RWPE1 (cell line): ENCODE measurements at regions not wholly inside any gene's neighbourhood (a gene's known extent, or its start where the extent isn't known, plus 50 kb on each side); places are given as distances from the start of the nearest gene placed in this dataset.

Experiments used
- CTCF ChIA-PET: fragments of 350-600 bp; sonication (Branson Sonifier 250); formaldehyde crosslinking; extraction: SDS; loops from one replicate; lab custom pipeline; 2021; lab: Yijun Ruan, JAX
- POLR2A ChIA-PET: fragments of 400-600 bp; formaldehyde crosslinking; extraction: SDS; loops from one replicate; lab custom pipeline; 2020; ENCODE audit warnings: antibody characterized with exemption; ENCODE audit not compliant: low non-redundant PET; lab: Yijun Ruan, JAX
- DNase-seq: peaks from one replicate; pipeline ENCODE4 v3.0.0; 2012; ENCODE audit warnings: low spot score
- H3K27ac ChIP-seq: fragments of 450-650 bp; 2 replicates; pipeline ENCODE4 v1.5.1; 2017
- TF ChIP-seq, protein P1 (sequence below): fragments of 450-650 bp; conservative IDR thresholded peaks from 2 replicates; pipeline ENCODE4 v1.5.1; 2017; ENCODE audit warnings: low read depth, mild to moderate bottlenecking

DNA sequence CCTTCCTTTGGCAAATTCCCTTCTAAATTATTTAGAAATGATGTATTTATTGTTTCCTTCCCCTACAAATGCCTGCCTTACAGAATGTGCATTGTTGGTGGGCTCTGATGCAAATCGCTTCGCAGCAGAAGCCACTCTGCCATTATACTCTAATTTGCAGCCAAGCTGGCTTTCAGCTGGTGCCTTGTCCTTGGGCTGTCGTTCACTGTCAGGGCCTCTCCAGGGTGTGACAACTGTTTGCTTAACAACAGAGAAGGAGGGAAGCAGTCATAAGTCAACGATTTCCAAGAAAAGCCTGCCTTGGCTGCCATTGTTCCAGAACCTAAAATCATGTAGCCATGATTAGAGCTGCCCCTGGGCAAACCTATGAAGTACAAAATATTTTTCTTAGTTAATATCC, 260.1 kb upstream of the RGMB start:
- TF ChIP-seq, protein P1, sequence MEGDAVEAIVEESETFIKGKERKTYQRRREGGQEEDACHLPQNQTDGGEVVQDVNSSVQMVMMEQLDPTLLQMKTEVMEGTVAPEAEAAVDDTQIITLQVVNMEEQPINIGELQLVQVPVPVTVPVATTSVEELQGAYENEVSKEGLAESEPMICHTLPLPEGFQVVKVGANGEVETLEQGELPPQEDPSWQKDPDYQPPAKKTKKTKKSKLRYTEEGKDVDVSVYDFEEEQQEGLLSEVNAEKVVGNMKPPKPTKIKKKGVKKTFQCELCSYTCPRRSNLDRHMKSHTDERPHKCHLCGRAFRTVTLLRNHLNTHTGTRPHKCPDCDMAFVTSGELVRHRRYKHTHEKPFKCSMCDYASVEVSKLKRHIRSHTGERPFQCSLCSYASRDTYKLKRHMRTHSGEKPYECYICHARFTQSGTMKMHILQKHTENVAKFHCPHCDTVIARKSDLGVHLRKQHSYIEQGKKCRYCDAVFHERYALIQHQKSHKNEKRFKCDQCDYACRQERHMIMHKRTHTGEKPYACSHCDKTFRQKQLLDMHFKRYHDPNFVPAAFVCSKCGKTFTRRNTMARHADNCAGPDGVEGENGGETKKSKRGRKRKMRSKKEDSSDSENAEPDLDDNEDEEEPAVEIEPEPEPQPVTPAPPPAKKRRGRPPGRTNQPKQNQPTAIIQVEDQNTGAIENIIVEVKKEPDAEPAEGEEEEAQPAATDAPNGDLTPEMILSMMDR: no peak
- no peak overlapping the region for H3K27ac ChIP-seq
- CTCF ChIA-PET: interaction anchor here (0.5 kb wide), 1 partner anchor 261 kb away, joined by 3 read pairs; no protein-coding TSS in a partner anchor
- POLR2A ChIA-PET: no interaction called here
- no peak for DNase-seq

DNA sequence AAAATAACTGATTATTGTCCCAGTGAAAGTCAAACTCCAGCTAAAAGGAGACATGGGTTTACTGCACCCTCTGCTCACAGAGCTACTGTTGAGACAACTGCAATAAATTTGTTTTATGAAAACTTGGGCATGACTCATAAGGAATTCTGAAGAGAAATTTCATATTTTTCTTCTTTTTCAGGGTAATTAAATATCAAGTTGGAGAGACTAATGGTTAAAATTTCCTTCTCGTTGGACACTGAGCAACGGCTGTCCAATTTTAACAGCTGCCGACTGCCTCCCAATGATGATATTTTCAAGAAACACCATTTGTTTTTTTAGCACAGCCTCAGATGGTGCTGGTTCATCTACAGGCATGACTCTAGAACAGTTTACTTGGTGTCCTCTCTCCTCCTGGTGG, 259.2 kb upstream of the RGMB start:
- CTCF ChIA-PET: interaction anchor here (0.6 to 0.7 kb wide), 2 partner anchors 18 to 37 kb away, joined by 3 to 5 read pairs; no protein-coding TSS in a partner anchor
- TF ChIP-seq, protein P1: no peak
- no peak for DNase-seq
- no peak overlapping the region for H3K27ac ChIP-seq
- POLR2A ChIA-PET: no interaction called here

DNA sequence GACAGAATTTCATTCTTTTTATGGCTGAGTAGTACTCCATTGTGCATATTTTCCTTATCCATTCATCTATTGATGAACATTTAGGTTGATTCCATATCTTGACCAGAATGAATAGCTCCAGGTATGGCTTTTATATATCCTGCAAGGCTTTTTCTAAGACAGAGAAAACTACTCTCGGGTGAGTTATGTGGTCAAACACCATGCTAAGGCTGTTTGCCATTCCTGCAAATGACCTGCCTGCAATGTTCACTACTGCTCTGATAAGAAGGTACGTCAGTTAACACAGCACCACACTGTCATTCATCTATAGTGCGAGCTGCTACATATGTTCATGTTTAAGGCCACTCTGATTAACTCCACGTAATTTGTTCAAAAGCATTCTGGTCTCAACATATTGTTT, 256.8 kb upstream of the RGMB start:
- CTCF ChIA-PET: interaction anchor here (0.7 kb wide), 1 partner anchor 1129 kb away, joined by 3 read pairs; no protein-coding TSS in a partner anchor
- POLR2A ChIA-PET: no interaction called here
- TF ChIP-seq, protein P1: no peak
- DNase-seq: no peak
- H3K27ac ChIP-seq: no peak overlapping the region

DNA sequence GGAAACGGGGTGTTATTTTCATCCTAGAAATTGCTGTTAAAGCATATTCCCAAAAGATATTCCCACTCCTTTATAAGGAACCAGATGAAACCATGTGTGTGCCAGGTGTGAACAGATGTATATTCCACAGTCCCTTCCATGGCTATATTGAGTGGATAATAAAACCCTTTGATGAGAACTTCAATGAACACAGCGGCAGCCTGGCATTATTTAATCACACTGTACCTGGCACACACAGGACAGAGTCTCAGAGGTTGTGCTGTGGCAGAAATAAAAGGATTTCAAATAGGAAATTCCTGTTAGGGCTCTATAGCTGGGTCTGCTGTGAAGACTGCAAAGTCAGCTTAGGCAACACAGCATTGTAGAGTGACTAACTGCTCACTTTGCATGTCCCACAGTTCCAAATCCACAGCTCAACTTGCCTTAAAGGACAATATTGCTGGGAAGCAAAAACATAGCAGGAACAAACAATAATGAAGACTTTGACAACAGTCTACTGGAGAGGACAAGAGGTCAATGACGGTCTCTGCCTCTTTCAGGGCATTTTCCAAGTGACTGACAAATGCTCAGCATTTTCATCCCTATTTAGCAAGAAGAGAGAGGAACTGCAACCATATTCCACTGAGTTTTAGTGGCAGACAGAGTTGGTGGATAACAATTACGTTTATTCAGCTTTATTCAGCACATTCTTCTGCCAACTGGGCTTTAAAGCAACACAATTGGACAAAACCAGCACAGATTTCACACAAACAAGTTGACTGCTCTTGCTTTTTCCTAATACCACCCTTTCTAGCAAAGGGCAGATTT, 255.7 kb upstream of the RGMB start:
- ChIA-PET CTCF (interaction anchor here (0.6 kb wide), 1 partner anchor 20 kb away, joined by 3 read pairs; no protein-coding TSS in a partner anchor), POLR2A (no interaction called here)
- TF ChIP-seq, protein P1: no peak
- DNase-seq: no peak
- H3K27ac ChIP-seq: no peak overlapping the region

DNA sequence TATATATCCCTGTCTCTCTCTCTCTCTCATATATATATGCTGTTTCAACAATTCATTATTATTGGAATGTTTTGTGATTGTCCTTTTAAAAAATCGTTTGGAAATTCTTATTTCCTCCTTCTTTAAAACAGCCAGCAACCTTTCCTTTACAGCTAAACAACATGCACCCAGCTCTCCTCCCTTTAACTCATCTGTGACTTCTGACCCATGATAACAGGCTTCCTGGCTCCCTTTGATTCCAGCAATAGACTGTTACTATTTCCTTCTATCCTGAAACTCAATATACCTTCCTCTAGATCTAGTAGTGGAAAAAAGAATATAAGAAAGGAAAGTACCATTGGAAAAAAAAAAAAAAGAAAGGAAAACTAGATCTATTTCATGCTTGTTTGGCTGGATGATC, 254.7 kb upstream of the RGMB start:
- DNase-seq: no peak
- POLR2A ChIA-PET: no interaction called here
- TF ChIP-seq, protein P1: no peak
- CTCF ChIA-PET: interaction anchor here (0.6 kb wide), 3 partner anchors 13 to 213 kb away, joined by 3 to 4 read pairs (median 4); no protein-coding TSS in a partner anchor
- no peak overlapping the region for H3K27ac ChIP-seq

DNA sequence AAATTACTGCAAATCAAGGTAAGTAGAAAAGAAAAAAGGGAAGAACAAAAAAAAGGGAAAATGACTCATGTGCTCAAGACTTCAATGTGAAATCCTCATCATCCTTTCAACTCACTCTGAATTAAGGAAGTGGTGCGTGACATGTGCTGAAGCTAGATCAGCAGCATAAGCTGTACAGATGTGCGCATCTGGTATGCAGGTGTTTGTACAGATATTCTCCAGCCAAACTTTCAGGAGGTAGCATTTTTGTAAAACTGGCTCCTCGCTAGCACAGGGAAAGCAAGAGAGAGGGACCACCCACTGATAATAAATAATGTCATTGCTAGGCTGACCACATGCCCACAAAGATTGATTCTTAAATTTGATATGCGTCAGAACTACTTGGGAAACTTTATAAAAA, 253.9 kb upstream of the RGMB start:
- POLR2A ChIA-PET: no interaction called here
- no peak overlapping the region for H3K27ac ChIP-seq
- CTCF ChIA-PET: no interaction called here
- no peak for DNase-seq
- TF ChIP-seq, protein P1: no peak
